ENCODE measurements at regions not wholly inside any gene's neighbourhood (a gene's known extent, or its start where the extent isn't known, plus 50 kb on each side); places are given as distances from the start of the nearest gene placed in this dataset.

- no peak for TF ChIP-seq POLR2AphosphoS5 (IDR thresholded peaks at IDR 0.05; ENCODE audit: low read depth, low read length)
- no peak for TF ChIP-seq POLR2A (IDR thresholded peaks at IDR 0.05; ENCODE audit: low read depth, low read length)
- TF ChIP-seq TAF1 (IDR thresholded peaks at IDR 0.05; ENCODE audit: borderline replicate concordance, low read depth, low read length), result no peak
These were observed 213.3 kb upstream of the SPRY1 start for GRCh38 chr4:123183308-123183707.
